Progenitor cell of endocrine pancreas (in vitro differentiated cells): ENCODE measurements at regions not wholly inside any gene's neighbourhood (a gene's known extent, or its start where the extent isn't known, plus 50 kb on each side); places are given as distances from the start of the nearest gene placed in this dataset.
A peak's percentile ranks its signal among the peaks of the same experiment; 100 is the strongest.

Experiments used
- DNase-seq: peaks from one replicate; pipeline ENCODE4 v3.0.0; 2021; ENCODE audit warnings: low spot score; ENCODE audit not compliant: unreplicated experiment
- H3K27ac Mint-ChIP-seq: 2 replicates; pipeline ENCODE4 v1.8.0; 2021; ENCODE audit warnings: mild to moderate bottlenecking, moderate library complexity, mixed read lengths
- H3K27me3 Mint-ChIP-seq: 2 replicates; pipeline ENCODE4 v1.8.0; 2021; ENCODE audit warnings: mixed read lengths
- H3K36me3 Mint-ChIP-seq: 2 replicates; pipeline ENCODE4 v1.8.0; 2022; ENCODE audit warnings: mixed read lengths; ENCODE audit not compliant: insufficient read depth
- H3K4me1 Mint-ChIP-seq: 2 replicates; pipeline ENCODE4 v1.8.0; 2021; ENCODE audit warnings: low read depth, mixed read lengths
- H3K4me3 Mint-ChIP-seq: 2 replicates; pipeline ENCODE4 v1.8.0; 2021; ENCODE audit warnings: low read depth, mild to moderate bottlenecking, moderate library complexity, mixed read lengths
- H3K9me3 Mint-ChIP-seq: 2 replicates; pipeline ENCODE4 v1.8.0; 2021; ENCODE audit warnings: low read depth, mixed read lengths
- CTCF ChIP-seq: fragments of 200-600 bp; sonication (generic); IDR thresholded peaks from one replicate; pipeline ENCODE4 v1.5.0; 2021; ENCODE audit warnings: antibody characterized with exemption, mild to moderate bottlenecking; ENCODE audit not compliant: unreplicated experiment

- no peaks in the 10 kb centered on the region for H3K4me1 Mint-ChIP-seq
- TF ChIP-seq CTCF: no peak
- H3K4me3 Mint-ChIP-seq: no peak overlapping the region
- H3K9me3 Mint-ChIP-seq: no peaks in the 10 kb centered on the region
- H3K27me3 Mint-ChIP-seq: peaks cover 4% of the 10 kb centered on the region
- no peak for DNase-seq
- H3K27ac Mint-ChIP-seq: no peak overlapping the region
- H3K36me3 Mint-ChIP-seq: no peaks in the 10 kb centered on the region
Measured at GRCh38 chr7:32169228-32169627, 99.0 kb upstream of the PDE1C start.

GRCh38 chr7:32167815-32168214 is 97.6 kb upstream of the PDE1C start:
- Mint-ChIP-seq H3K27me3 (peaks cover 2% of the 10 kb centered on the region), H3K9me3 (no peaks in the 10 kb centered on the region), H3K4me1 (no peaks in the 10 kb centered on the region), H3K4me3 (no peak overlapping the region), H3K36me3 (no peaks in the 10 kb centered on the region), H3K27ac (no peak overlapping the region)
- no peak for DNase-seq
- no peak for TF ChIP-seq CTCF

GRCh38 chr7:32167256-32167655 is 97.0 kb upstream of the PDE1C start:
- Mint-ChIP-seq H3K27me3 (peaks cover 2% of the 10 kb centered on the region), H3K36me3 (no peaks in the 10 kb centered on the region), H3K4me3 (no peak overlapping the region), H3K9me3 (no peaks in the 10 kb centered on the region), H3K4me1 (no peaks in the 10 kb centered on the region), H3K27ac (no peak overlapping the region)
- DNase-seq: no peak
- TF ChIP-seq CTCF: no peak

GRCh38 chr7:32164341-32164996 is 94.3 kb upstream of the PDE1C start:
- H3K4me1 Mint-ChIP-seq: no peaks in the 10 kb centered on the region
- no peaks in the 10 kb centered on the region for H3K36me3 Mint-ChIP-seq
- peaks cover 2% of the 10 kb centered on the region for H3K27me3 Mint-ChIP-seq
- peak; percentile 61 for TF ChIP-seq CTCF
- no peak overlapping the region for H3K4me3 Mint-ChIP-seq
- no peak for DNase-seq
- no peaks in the 10 kb centered on the region for H3K9me3 Mint-ChIP-seq
- no peak overlapping the region for H3K27ac Mint-ChIP-seq

GRCh38 chr7:32163896-32164295 is 93.7 kb upstream of the PDE1C start:
- Mint-ChIP-seq H3K27ac (no peak overlapping the region), H3K27me3 (no peaks in the 10 kb centered on the region), H3K4me3 (no peak overlapping the region), H3K9me3 (no peaks in the 10 kb centered on the region), H3K4me1 (no peaks in the 10 kb centered on the region), H3K36me3 (no peaks in the 10 kb centered on the region)
- no peak for TF ChIP-seq CTCF
- no peak for DNase-seq
